SIG-M5 (cell line): ENCODE measurements at regions not wholly inside any gene's neighbourhood (a gene's known extent, or its start where the extent isn't known, plus 50 kb on each side); places are given as distances from the start of the nearest gene placed in this dataset.

Experiments used
- DNase-seq: peaks from one replicate; lab custom pipeline; 2025; lab: John Stamatoyannopoulos, UW

DNA sequence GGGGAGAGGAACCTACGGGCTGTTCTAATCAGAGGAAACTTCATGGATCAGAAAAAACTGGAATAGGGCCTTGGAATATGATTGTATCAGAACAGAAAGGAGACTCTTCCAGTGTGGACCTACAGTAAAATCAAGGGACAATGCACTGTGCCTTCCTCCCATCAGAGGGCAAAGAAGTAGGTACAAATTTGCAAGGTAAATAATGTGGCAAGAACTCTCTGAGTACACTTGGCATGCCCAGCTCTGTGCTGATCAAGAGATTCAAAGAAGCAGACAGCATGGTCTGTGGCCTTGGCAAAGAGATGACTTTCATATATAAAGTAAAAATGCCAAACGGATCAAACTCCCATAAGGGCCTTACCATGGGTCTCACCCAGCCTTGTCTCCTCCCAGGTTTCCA lies 242.6 kb upstream of the OSR1 start:
- DNase-seq = no peak

DNA sequence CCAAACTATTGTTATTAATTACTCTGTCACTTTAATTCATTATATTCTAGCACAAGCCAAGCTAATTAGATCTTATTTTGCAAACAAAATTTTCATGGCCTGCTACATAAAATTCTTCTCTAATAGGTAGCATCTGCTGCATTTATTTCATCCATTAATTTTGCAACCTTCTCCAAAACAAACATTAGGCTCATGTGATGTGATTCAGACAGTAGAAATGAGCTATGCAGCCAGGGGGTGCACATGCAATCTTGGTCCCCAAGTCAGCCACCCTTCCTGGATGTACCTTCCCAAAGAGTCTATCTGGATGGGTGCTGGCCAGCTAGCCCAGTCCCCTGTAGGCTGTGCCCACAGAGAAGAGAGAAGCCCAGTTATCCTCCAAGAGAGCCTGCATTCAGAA lies 242.1 kb upstream of the OSR1 start:
- DNase-seq = no peak

DNA sequence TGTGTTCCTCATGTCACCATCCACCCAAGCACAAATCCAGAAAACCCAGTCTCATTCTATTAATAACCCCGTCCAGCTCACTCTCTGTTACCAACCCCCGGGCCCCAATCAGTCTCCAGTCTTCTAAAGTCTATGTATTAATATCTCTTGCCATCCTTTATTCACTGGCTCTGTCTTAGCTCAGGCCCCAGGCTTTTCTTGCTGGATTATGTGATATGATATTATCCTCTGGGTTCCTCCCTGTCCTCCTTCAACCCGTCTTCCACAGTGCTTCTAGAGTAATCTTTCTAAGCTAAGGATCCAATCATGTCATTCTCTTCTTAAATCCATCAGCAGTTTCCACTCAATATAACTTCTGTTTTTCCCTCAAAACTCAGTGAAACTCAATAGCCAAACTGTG lies 240.5 kb upstream of the OSR1 start:
- DNase-seq = no peak

DNA sequence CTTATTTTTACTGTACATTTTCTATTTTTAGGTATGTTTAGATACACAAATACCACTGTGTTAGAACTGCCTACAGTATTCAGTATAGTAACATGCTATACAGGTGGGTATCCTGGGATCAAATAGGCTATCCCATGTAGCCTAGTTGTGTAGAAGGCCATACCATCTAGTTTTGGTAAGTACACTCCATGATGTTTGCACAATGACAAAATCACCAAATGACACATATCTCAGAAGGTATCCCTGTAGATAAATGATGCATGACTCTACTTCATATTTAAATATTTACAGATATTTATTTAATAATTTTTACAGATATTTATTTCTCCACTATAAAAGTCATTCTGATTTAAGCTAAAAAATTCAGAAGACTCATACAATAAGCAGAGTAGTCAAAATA lies 233.8 kb upstream of the OSR1 start:
- no peak for DNase-seq

DNA sequence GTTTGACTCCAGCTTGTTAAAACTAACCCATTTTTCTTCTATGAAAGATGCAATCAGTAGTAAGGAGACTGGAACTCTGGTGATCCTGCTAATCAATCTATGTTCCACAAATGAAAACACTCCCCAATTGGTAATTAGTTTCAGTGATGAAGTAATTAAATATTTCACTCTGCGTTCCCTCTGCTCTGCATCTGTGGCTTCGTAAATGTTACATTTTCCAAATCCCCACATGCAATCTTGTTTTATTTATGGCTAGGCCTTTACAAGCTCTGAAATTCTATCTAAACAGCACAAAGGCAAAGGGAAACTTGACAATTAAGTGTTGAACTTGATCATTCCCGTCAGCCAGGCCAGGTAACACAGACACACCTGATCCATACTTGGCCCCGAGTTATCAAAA lies 231.4 kb upstream of the OSR1 start:
- DNase-seq = no peak

DNA sequence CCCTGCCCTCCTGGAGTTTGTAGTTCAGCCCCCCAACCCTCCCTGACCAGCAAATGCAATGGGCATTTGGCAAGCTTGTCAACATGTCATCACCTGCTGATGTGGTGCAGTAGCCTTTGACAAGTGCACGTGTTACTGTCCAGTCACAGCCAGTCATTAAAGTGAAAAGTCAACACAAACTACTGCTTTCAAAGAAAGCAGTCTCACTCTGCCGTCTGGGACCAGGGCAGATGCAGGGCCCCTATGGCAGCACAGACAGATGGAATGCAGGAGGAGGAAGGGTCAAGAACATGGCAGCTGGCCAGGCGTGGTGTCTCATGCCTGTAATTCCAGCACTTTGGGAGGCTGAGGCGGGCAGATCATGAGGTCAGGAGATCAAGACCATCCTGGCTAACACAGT lies 222.4 kb upstream of the OSR1 start:
- no peak for DNase-seq

DNA sequence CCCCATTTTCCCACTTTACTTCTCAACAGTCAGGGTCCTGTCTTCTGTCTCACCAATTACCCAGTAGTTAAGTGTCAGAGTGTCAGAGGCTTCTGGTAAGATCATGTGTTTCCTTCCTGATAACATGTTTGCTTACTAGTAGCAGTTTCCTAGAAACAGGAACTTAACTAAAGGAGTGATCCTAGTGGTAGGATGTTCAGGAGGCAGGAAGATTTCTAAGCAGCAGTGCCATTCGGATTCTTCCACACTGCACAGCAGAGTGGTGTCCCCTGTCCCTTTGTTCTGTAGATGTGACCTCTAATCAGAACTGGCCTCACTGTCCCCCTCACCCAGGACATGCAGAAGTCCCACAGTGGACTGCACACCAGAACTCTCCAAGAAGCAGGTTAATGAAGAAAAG lies 221.8 kb upstream of the OSR1 start:
- DNase-seq = no peak

DNA sequence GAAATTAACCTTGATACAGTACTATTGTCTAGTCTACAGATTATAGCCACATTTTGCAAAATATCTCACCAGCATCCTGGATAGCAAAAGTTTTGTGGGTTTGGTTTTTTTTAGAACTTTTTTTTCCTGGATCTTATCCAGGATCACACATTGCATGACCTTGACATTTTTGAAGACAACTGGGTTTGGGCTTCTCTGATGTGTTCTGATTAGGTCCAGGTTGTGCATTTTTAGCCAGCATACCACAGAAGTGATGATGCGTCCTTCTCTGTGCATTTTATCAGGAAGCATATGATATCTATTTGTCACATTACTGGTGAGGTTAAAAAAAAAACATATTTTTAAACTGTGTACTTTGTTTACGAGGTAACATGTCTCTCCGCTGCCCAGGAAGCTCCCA lies 221.0 kb upstream of the OSR1 start:
- no peak for DNase-seq

DNA sequence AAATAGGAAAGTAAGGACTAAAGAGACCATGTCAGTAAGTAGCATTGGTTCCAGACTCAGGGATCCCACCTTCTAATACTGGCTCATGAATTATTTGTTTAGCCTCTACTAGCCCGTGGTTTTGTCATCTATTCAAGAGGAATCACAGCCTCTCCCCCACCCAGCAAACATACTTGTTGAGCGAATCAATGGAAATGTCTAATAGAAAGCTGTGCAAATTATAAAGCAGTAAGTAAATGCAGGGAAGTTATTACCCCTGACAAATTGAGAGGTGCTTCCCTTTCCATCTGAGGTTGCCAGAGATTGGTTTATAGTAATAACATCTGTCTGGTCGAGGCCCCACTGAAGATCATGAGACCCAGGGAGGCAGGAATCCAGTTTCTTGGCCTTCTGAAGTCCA lies 219.3 kb upstream of the OSR1 start:
- DNase-seq = no peak

DNA sequence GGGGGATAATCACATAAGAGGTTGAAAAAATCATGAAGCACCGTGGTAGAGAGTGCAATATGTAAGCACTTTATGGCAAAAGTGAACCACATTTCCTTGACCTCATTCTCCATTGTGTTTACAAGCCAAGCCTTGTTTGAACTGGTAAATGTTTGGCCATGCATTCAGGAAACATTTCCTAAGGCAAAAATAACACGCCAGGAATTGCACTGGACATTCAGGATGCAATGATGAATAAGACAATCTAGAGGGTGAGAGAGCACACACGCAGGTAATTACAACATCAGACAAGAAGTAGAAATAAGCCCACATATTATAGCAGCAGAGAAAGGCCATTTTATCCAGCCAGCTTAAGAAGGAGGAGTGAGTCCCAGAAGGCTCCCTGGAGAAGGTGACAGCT lies 218.0 kb upstream of the OSR1 start:
- no peak for DNase-seq

DNA sequence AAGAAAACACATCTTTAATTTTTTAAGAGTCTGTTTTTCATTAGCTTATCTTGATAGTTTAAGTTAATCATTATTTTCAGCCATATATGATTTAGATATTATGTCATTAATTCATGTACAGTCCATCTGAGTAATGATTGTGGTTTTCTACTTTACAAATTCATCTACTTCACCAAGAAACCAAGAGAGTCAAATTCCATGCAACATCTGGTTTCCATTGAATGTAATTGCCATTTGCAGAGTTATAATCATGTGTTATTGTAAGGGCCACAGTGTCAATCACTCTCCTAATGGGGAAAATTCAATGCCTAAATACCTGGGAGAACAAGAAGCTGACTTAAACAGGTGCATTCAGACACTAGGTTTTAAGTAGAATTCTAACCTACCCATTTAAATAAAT lies 217.2 kb upstream of the OSR1 start:
- no peak for DNase-seq

DNA sequence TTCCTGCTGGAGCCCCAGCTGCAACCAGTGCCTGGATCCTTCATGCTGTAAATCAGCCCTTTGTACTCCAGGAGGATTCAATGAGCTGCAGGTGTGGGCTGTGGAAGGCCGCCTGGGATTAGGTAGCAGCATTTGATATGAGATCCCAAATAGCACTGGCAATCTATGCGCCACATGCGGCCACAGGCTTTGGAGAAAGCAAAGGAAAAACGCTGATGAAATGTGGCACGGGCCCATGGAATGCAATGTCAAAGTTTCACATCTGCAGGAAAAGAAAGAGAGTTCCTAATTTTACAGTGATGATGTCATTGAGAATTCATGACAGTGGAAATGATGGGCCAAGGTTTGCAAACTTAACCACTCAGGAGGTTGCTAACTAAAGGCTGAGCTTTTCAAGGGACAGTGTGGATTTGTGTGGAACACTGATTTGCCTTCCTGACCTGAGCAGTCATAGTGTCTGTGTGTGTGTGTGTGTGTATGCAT lies 216.4 kb upstream of the OSR1 start:
- DNase-seq = no peak

DNA sequence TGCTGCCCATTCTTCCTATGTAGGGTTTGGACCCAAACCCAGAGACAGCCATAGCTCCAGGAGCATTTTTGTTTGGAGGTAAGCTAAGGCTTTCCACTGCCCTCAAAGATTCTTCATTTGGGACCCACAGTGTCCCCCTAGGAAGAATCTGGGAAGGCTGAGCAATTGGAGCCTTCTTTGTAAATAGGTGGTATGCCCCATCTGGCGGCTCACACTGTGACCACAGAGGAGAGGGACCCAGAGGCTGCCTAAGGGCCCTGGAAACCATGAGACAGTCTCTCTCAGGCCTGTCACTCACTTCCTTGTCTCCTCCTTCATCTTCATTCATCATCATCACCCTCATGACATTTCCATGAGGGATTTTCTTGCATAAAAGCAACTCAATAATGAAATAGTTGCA lies 215.4 kb upstream of the OSR1 start:
- DNase-seq = no peak

DNA sequence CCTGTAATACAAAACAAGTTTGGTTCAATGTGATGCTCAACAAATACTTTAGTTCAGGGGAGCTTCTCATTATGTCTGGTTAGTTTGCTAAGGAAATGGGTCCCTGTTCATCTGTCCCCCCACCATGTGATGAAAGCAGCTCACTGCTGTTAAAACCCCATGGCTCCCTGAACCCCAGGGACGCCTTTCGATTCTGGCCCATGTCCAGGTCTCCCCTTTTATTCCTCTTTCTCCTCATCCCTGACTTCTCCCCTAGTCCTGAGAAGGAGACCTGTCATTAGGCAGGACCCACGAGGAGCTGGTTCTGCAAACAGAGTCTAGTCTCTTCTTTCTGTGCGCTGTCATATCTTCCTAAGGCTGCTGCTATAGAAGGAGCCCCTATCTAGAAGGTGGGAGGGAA lies 213.3 kb upstream of the OSR1 start:
- no peak for DNase-seq

DNA sequence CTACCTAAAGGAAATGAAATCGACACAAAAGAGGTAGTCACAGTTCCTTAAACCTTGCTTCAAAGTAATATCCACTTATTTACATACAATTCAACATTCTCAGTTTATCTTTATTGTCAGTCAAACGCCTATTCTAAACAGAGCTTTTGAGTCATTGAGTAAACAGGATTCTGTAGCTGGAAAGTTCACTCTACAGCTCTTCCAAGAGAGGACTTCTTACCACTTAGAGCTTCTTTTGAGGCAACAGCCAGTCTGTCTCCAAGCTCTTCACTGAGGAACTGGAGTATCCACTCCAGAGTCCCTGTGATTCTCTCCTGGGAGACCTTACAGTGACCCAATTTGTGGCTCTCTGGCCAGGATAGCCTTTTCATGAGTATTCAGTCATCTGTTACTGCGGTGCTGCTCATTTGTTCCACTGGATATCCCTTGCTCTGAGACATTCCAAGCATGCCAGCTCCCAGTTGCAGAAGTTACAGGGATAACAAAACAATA lies 210.9 kb upstream of the OSR1 start:
- DNase-seq = no peak

DNA sequence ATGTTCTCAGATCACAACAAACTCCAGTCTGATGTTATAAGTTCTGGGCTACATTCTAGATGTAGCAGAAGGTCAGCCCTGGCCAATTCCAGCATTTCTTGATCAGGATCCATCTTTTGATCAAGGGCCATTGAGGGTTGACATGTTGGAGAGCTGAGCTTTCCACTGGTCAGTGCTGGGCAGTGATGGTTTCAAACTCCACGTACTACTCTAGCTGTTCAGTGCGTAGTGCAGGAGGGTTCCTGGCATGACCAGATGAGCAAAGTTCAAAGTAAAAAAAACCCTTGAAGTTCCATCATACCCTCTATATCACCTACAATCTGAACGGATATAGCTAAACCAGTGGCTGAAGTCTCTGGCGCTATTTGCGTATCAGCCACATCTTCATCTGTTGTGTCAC lies 210.4 kb upstream of the OSR1 start:
- DNase-seq = no peak

DNA sequence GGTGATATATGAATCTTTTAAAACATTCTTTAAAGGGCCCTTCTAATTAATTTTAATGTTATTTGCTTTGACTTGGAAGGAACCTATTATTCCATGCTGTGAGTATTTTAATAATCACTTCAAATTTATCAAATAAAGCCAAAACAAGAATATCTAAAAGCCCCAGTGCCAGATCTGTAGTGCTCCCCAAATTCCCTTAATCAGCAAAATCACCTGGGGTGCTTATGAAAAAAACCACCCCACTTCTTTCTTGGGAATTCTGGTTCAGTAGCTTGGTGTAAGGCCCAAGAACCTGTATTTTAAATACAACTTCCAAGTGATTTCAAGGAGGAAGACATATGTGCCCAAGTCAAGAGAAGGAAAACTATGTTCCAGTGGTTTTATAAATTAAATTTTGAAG lies 202.4 kb upstream of the OSR1 start:
- no peak for DNase-seq

DNA sequence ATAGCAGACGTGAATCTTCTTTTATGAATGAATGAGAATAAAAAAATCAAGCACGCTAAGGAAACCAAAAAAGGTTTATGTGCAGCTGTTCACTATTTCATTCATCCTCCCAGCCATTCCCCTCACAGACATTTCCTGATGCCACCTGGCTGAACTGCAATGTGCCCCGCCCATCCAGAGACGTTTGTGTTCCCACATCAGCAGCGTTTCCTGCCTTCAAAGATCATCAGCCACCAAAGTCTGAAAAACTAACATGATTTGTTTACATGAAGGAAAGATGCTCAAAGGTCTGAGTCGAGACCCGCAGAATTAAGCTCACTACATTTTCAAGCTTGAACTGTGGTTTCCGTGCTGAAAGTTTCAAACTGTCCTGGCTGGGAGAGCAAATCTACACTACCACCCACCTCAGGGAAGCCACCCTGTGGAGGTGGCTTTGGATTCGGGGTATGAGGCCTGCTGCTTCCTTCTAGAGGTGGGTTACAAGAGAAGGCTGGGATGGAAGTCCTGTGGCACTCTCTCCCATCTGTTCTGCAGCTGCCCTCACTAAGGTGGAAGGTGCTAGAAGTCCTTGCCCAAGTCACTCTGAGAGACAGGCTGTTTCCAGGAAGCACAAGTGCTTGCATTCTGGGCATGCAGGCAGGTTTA lies 201.3 kb upstream of the OSR1 start:
- no peak for DNase-seq

DNA sequence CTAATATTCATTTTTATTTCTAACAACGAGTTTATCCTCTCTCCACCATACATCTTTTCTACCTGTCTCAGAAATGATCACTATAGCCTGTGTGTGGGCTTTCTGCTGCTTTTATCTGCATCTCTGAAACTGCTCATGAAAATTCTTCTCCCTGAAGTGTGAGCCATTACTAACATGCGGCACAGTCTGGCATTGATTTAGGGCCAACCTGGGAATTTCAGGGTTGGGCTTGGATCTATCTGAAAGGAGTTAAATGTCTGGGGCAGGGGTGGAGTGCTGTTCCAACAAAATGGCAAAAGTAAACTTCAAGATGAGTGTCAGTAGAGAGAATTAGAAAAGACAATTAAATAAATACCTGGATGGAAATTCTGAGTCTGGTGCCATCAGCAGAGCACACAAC lies 198.2 kb upstream of the OSR1 start:
- no peak for DNase-seq

DNA sequence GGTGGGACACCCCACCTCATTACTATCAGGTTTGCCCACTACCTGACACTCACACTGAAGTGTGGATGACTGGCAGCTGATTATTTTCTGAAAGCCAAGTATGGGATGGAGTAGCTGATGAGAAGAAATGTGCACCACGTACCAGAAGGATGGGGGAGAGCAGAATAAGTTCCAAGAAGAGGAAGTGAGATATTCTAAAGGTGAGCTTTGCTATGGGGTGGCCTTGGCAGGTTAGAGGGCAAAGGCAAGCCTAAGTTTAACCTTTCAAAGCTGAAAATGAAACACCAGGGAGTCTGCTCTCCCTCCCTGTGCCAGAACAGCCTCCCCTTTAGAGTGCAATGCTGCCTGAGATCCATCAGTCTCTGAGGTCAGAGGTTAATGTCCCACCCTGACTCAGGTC lies 196.1 kb upstream of the OSR1 start:
- no peak for DNase-seq

DNA sequence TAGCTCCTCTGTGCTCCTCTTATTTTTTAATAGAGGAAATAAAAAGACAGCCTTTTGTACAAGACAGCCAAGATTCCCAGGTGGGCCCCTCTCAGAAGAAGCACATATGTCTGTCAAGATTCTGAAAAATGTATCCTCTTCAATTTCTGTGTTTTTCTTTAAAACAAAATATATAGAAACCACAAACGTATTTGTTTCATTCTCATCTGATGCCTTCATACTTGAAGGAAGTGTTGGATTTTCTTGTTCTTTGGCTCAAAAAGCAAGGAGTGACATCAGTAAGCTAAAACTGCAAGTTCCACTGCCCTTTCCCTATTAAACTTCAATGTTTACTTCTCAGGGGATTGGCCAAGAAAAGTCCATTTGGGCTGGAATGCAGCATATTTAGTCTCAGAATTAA lies 193.8 kb upstream of the OSR1 start:
- DNase-seq = no peak

DNA sequence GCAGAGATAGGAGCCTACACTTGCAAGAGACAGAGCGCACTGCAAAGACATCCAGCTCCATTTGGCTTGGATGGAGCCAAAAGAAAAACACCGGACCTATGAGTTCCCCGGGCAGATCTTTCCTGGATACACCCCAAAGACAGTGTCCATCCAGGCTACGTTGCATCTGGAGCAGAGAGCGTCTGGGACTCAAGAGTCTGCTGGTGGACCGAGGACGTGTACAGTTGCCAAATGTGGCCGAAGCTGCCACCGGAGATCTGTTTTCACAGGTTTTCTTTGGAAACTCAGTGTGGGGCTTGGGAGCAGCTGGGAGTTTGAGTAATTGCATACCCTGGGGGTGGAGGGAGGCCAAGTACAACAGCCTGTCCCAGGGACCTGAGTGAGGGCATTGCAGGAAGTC lies 192.3 kb upstream of the OSR1 start:
- no peak for DNase-seq

DNA sequence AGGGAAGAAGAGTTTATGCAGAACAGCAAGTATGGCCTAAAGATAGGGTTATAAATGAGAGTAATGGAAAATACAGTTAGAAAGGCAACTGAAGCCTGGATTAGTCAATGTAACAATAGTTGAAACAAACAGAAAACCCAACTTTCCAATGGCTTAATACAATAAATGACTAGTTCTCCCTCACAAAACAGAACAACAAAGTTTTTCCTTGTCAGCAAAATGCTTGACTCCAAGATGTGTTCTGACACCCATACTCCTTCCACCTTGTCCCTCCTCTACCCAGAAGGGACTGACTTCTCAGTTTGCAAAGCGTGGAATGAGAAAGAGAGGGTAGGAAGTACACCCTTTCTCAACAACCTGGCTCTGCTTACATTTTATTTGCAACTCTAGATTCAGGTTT lies 191.4 kb upstream of the OSR1 start:
- no peak for DNase-seq

DNA sequence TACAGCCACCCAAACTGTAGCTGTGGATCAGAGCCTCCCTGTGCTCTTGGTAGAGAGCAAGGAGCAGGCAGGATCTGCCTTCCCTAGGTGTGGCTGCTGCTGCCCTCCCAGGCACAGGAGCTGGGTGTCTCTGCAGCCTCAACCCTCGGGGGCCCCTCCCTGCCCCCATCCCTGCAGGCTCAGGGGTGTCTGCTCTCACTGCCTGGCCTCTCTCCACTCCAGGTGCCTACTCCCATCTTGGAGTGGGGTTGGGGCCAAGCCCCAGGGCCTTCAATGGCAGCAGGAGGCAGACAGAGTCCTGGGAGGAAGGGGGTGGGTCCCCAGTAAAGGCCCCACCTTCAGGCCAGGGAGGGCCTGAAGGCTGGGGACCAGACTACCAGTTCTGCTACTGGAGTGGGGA lies 189.7 kb upstream of the OSR1 start:
- DNase-seq = no peak

DNA sequence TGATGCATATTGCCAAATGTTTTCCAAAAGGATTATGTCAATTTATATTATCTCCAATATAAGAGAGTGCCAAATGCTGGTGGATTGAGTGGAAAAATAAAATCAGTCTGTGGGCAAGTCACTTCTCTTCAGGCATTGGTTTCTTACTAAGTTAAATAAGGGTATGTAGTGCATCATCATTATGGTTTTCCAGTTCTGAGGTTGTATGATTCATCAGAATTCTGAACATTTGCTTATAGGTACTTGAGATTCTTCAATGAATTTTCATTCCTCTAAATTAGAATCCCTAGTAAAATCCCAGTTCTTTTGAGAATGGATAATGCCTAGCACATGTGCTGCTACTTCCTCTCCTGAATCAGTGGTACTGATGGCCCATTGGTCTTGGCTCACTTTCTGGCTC lies 188.9 kb upstream of the OSR1 start:
- DNase-seq = no peak
